Left lung (tissue), 4 donors: ENCODE measurements at regions not wholly inside any gene's neighbourhood (a gene's known extent, or its start where the extent isn't known, plus 50 kb on each side); places are given as distances from the start of the nearest gene placed in this dataset.

Source experiments
- ATAC-seq: fragments of 200-7000 bp; cut with Tn5 transposase; one replicate; pipeline ENCODE4 v1.9.1; 2020; ENCODE audit warnings: moderate library complexity
- DNase-seq, 4 donors: peaks; one replicate each; pipeline ENCODE4 v3.0.0-alpha.2; 2013 to 2020
- H3K27ac ChIP-seq, 2 donors: fragments of 200-600 bp; sonication (generic) in 1 of 2; one replicate each; pipeline versions ENCODE4 v1.5.0 to v1.8.0; 2020 to 2021
- H3K27me3 ChIP-seq, 2 donors: fragments of 200-600 bp; sonication (generic) in 1 of 2; one replicate each; pipeline versions ENCODE4 v1.5.0 to v1.8.0; 2020 to 2021
- H3K36me3 ChIP-seq, 2 donors: fragments of 200-600 bp; sonication (generic) in 1 of 2; one replicate each; pipeline versions ENCODE4 v1.5.0 to v1.8.0; 2020 to 2021
- H3K4me1 ChIP-seq, 2 donors: fragments of 200-600 bp; one replicate each; pipeline ENCODE4 v1.8.0; 2021
- H3K4me3 ChIP-seq, 2 donors: fragments of 200-600 bp; sonication (generic) in 1 of 2; one replicate each; pipeline versions ENCODE4 v1.5.0 to v1.8.0; 2020 to 2021; ENCODE audit warnings: mild to moderate bottlenecking in 1 of 2
- H3K9me3 ChIP-seq, 2 donors: fragments of 200-600 bp; sonication (generic) in 1 of 2; one replicate each; pipeline versions ENCODE4 v1.5.0 to v1.8.0; 2020 to 2021
- intact Hi-C, 2 donors: fragments of 100-400 bp; cut with DNase I; formaldehyde crosslinking; loops; one replicate each; pipeline versions ENCODE4 v1.11.2 to v1.14.2; 2022
- TF ChIP-seq, protein P1 (sequence below), 2 donors: fragments of 200-600 bp; sonication (generic) in 1 of 2; IDR thresholded peaks; one replicate each; pipeline versions ENCODE4 v1.5.0 to v1.8.0; 2021; ENCODE audit warnings: antibody characterized with exemption in 2 of 2
- donor health status: DM: no; HTN: yes; CAD: no.
- donor health status: DM: no; HTN: no; CAD: no.

DNA sequence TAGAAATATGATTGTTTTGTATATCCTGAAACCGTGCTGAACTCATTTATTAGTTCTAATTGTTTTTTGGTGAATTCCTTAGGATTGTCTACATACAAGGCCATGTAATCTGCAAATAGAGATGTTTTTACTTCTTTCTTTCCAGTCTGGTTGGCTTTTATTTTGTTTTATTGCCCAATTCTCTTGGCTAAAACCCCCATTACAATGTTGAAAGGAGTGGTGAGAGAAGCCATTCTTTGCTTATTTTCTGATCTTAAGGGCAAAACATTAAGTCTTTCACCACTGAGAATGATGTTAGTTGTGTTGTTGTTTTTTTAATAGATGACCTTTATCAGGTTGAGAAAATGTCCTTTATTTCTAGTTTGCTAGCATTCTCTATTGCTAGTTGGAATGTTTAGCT is 157.3 kb downstream of the NTMT2 start:
- ATAC-seq: no peak
- no peaks in the 10 kb centered on the region for H3K9me3 ChIP-seq
- intact Hi-C loops: no loop called here
- H3K36me3 ChIP-seq: no peaks in the 10 kb centered on the region
- H3K4me1 ChIP-seq: no peaks in the 10 kb centered on the region
- TF ChIP-seq, protein P1, sequence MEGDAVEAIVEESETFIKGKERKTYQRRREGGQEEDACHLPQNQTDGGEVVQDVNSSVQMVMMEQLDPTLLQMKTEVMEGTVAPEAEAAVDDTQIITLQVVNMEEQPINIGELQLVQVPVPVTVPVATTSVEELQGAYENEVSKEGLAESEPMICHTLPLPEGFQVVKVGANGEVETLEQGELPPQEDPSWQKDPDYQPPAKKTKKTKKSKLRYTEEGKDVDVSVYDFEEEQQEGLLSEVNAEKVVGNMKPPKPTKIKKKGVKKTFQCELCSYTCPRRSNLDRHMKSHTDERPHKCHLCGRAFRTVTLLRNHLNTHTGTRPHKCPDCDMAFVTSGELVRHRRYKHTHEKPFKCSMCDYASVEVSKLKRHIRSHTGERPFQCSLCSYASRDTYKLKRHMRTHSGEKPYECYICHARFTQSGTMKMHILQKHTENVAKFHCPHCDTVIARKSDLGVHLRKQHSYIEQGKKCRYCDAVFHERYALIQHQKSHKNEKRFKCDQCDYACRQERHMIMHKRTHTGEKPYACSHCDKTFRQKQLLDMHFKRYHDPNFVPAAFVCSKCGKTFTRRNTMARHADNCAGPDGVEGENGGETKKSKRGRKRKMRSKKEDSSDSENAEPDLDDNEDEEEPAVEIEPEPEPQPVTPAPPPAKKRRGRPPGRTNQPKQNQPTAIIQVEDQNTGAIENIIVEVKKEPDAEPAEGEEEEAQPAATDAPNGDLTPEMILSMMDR (IDR thresholded peaks at IDR 0.05): no peak
- no peaks in the 10 kb centered on the region for H3K27me3 ChIP-seq
- DNase-seq: no peak
- H3K27ac ChIP-seq: no peak overlapping the region
- no peak overlapping the region for H3K4me3 ChIP-seq

DNA sequence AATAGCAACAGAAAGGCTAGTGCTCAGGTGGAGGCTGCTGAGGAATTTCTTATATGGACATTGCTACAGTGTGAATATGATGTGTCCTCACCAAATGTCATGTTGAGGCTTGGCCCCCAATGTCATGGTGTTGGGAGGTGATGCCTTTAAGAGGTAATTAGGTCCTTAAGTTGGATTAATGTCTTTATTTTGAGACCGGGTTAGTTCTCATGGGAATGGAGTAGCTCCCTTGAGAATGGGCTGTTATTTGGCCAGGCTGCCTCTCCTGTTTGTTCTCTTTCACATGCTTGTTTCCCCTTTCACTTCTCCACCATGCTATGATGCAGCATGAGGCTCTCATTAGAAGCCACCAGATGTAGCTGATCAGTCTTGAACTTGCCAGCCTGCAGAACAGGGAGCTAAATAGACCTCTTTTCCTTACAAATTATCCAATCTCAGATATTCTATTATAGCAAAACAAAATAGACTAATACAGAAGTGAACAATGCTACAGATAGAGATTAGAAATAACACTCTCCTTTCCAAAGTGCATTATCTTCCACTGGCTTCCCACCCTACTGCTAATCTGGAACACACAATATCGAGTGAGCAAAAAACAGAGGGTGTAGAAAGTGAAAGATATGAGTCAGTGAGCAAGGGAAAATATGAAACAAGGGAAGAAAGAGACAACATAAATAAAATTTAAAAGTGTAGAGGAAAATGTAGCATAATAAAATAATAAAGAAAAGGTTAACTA is 160.2 kb downstream of the NTMT2 start:
- no peak overlapping the region for H3K27ac ChIP-seq
- H3K4me1 ChIP-seq: peaks cover 0 to 5% of the 10 kb centered on the region in 2 donors
- no peak for ATAC-seq
- no peak for DNase-seq
- TF ChIP-seq, protein P1 (IDR thresholded peaks at IDR 0.05): no peak
- no peaks in the 10 kb centered on the region for H3K36me3 ChIP-seq
- intact Hi-C loops: no loop called here
- no peaks in the 10 kb centered on the region for H3K9me3 ChIP-seq
- no peaks in the 10 kb centered on the region for H3K27me3 ChIP-seq
- H3K4me3 ChIP-seq: no peak overlapping the region

DNA sequence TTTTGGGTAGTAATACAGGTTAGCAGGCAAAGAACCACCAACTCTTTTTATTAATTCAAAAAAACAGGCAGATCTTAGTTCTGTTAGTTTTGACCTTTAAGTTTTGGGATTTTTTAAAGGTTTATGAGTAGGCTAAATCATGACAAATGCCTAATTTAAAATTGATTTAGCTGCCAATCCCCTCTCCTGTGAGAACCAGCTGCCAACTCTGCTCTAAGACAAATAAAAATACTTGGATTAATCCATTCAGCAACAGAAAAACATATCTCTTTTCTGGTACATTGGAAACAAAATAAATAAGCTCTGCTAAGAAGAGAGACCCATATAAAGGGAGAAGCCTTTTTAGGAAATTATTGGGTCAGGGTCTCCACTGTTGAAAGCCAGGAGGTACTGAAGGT is 160.8 kb downstream of the NTMT2 start:
- intact Hi-C loops: no loop called here
- H3K36me3 ChIP-seq: no peaks in the 10 kb centered on the region
- H3K9me3 ChIP-seq: no peaks in the 10 kb centered on the region
- H3K27me3 ChIP-seq: no peaks in the 10 kb centered on the region
- H3K4me1 ChIP-seq: peaks cover 0 to 5% of the 10 kb centered on the region in 2 donors
- ATAC-seq (no peak), DNase-seq (no peak)
- TF ChIP-seq, protein P1 (IDR thresholded peaks at IDR 0.05): no peak
- no peak overlapping the region for H3K4me3 ChIP-seq
- no peak overlapping the region for H3K27ac ChIP-seq

DNA sequence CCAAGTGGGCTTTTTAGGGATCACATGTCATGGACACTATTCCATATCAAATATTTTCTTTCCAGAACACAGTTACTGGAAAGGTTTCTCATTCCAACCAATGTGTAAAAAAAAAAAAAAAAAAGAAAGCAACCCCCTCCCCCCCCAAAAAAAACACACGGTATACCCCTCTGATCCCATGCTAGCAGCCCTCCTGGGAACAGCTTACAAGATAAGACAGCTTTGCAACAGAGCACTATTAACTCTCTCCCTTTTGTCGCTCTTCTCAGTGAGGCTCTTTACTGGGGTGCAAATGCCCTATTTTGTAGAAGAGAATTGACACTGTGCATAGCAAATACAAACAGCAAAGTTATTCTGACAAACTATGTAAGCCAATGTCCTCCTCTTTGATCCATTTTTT is 161.2 kb downstream of the NTMT2 start:
- H3K27me3 ChIP-seq: no peaks in the 10 kb centered on the region
- TF ChIP-seq, protein P1 (IDR thresholded peaks at IDR 0.05): no peak
- no peak overlapping the region for H3K4me3 ChIP-seq
- no peak for ATAC-seq
- H3K9me3 ChIP-seq: no peaks in the 10 kb centered on the region
- no peak for DNase-seq
- intact Hi-C loops: no loop called here
- peaks cover 0 to 5% of the 10 kb centered on the region in 2 donors for H3K4me1 ChIP-seq
- no peak overlapping the region for H3K27ac ChIP-seq
- H3K36me3 ChIP-seq: no peaks in the 10 kb centered on the region

DNA sequence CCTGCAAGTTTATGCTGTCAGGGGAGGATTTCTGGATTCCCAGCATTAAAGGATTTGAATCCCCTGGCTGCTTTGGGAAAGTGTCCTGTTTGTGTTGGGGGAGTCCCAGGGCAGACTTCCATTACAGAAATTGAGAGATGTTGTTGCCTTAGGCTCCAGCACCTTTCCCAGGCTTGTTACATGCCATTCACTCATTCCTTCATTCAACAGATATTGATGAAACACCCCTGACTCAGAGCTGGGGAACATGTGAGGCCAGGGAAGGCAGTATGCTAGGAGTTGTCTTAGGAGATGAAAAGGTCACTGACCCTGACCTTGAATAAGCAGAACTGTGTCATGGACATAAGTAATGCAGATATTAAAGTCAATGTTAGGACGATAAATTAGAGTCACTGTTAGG is 161.7 kb downstream of the NTMT2 start:
- Histone ChIP-seq H3K9me3 (no peaks in the 10 kb centered on the region), H3K36me3 (no peaks in the 10 kb centered on the region), H3K4me3 (no peak overlapping the region), H3K27me3 (no peaks in the 10 kb centered on the region), H3K27ac (no peak overlapping the region), H3K4me1 (peaks cover 0 to 5% of the 10 kb centered on the region in 2 donors)
- intact Hi-C loops: no loop called here
- DNase-seq: no peak
- TF ChIP-seq, protein P1 (IDR thresholded peaks at IDR 0.05): no peak
- ATAC-seq: no peak
